Retinal pigment epithelial cell (primary cell): ENCODE measurements at regions not wholly inside any gene's neighbourhood (a gene's known extent, or its start where the extent isn't known, plus 50 kb on each side); places are given as distances from the start of the nearest gene placed in this dataset.

ENCODE experiments used
- DNase-seq: peaks from one replicate; pipeline ENCODE4 v3.0.0-alpha.2; 2010; ENCODE audit warnings: low read depth
- H3K4me3 ChIP-seq: 2 replicates; pipeline ENCODE4 v1.5.1; 2011; ENCODE audit warnings: mild to moderate bottlenecking, low read length, control low read depth, moderate library complexity
- TF ChIP-seq, protein P1 (sequence below): conservative IDR thresholded peaks from 2 replicates; pipeline ENCODE4 v1.5.1; 2011; ENCODE audit warnings: low read depth, low read length, control low read depth, inconsistent platforms

DNA sequence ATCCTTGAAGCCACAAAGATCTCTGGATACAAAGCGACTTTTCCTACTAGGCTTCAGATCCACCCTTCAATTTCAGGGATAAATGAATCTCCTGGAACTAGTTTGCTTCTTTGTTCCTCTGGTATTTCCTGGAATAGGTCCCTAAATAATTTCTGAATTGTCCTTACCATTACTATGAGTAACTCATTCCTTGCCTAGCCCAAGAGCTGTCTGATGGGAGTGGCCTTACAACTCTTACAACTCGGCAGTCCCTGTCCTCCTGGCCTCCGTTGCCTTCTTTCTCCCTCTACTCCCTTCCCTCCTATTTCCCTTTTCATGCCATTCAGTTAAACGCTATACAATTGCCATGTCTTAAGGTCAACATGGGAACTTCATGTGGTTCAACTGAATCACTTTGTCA is 98.2 kb upstream of the FHL2 start:
- DNase-seq: no peak
- TF ChIP-seq, protein P1, sequence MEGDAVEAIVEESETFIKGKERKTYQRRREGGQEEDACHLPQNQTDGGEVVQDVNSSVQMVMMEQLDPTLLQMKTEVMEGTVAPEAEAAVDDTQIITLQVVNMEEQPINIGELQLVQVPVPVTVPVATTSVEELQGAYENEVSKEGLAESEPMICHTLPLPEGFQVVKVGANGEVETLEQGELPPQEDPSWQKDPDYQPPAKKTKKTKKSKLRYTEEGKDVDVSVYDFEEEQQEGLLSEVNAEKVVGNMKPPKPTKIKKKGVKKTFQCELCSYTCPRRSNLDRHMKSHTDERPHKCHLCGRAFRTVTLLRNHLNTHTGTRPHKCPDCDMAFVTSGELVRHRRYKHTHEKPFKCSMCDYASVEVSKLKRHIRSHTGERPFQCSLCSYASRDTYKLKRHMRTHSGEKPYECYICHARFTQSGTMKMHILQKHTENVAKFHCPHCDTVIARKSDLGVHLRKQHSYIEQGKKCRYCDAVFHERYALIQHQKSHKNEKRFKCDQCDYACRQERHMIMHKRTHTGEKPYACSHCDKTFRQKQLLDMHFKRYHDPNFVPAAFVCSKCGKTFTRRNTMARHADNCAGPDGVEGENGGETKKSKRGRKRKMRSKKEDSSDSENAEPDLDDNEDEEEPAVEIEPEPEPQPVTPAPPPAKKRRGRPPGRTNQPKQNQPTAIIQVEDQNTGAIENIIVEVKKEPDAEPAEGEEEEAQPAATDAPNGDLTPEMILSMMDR: no peak
- H3K4me3 ChIP-seq: no peak overlapping the region

DNA sequence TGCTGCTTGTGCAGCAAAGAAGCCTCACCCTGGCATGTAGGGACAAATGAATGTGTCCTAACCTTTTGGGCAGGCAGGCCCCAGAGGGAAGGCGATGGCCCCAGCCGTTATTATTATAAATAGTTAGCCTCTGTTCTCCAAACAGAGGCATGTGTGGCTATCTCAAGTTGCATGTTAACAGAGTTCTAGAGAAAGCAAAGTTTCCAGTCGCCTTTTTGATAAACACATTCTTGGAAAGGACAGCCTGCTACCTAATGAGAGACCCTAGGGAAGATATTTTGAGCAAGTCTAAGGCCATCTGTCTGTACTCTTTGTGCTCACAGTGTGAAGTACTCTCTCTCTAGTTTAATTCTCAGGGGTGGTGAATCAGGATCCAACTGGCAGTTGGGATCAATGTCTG is 97.4 kb upstream of the FHL2 start:
- TF ChIP-seq, protein P1: no peak
- H3K4me3 ChIP-seq: no peak overlapping the region
- no peak for DNase-seq

DNA sequence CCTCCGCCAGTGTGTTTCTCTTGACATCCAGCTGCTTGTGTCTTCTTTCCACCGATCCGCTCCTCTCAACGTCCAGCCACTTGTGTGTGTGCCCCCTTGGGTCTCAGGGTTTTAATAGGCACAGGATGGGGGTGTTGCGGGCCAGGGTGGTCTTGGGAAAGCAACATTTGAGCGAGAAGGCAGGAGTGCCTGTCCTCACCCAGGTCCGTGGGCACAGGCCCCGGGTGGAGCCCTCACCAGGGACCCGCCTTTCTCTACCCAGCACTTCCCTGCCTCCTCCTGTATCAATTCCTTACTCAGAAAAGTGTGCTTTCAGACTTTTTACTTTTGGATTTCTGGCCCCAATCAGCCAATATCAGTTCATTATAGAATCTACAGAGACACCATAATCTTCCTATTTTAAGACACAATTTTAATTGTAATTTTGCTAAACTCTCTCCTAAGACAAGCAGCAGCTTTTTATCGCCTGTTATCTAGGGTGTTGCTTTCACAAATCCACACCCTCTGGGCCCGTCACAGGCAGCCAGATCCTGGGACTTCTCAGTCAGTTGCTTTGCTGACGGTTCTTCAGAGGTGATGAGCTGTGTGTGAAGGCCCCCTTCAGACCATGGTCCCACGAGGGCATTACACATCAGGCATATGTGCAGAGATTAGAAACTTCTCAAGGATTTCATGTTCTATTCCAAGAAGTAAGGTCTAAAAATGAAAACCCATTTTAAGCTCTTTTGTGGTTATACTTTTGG is 96.0 kb upstream of the FHL2 start:
- H3K4me3 ChIP-seq: no peak overlapping the region
- TF ChIP-seq, protein P1: no peak
- DNase-seq: no peak

DNA sequence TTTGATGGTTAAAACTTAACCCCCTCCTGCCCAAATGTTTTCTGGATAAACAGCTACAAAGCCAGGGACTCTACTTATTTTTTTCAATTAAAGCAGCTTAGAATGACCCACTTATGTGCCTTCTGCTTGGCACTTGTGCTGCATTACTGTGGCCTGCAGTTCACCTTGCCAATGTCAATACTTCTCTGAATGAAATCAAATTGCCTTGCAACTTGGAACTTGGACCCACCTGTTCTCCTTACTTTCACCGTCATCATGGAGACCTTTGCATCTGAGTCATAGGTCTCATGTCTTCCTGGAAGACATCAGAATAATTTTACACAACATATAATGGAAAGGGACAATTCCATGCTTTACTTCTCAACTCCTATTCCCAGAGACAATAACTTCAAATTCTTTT is 92.1 kb upstream of the FHL2 start:
- TF ChIP-seq, protein P1: no peak

DNA sequence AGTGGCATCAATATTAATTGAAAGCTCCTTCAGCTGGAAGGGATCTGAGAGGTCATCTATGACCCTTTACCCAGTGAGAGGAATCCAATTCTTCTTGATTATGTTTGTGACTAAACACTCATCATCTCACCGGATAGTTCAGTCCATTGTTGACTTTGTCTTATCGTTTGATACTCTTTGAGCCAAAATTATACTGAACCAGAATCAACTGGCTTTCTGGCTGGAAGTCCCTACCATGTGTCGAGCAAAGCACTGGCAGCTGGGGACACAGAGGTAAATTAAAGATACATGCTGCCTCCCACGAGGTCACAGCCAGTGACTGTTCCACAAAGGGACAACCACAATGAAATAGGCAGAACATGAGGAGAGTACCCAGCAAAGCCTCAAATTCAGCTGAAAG is 91.4 kb upstream of the FHL2 start:
- TF ChIP-seq, protein P1: no peak
- H3K4me3 ChIP-seq: no peak overlapping the region
- no peak for DNase-seq

More for the DNA sequence above, 92.1 kb upstream of the FHL2 start:
- no peak for DNase-seq
- no peak overlapping the region for H3K4me3 ChIP-seq

DNA sequence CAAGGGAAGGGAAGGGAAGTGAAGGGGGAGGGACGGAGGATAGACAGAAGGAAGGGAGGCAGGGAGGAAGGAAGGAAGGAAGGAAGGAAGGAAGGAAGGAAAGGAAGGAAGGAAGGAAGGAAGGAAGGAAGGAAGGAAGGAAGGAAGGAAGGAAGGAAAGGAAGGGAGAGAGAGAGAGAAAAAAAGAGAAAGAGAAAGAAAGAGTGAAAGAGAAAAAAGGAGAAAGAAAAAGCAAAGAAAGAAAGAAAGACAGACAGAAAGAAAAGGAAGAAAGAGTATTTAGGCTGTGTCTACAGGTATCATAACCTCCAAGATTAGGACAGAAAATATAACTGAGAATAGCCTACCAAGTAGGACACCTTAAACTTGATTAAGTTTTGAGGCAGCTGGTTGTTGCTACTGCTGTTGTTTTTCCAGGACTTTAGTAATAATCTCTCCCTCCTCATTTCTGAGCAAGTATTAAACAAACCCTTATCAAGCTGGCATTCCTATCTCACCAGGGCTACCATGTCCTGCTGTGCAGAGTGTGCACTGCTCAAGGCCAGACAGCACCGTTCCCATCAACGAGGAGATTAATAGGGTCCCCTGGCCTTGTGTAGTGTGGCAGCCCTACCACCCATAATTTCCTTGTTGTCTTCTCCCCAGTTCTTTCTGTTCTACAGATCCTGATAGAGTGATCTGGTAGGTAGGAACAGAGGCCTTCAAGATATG is 90.5 kb upstream of the FHL2 start:
- TF ChIP-seq, protein P1: no peak
- H3K4me3 ChIP-seq: no peak overlapping the region
- no peak for DNase-seq

DNA sequence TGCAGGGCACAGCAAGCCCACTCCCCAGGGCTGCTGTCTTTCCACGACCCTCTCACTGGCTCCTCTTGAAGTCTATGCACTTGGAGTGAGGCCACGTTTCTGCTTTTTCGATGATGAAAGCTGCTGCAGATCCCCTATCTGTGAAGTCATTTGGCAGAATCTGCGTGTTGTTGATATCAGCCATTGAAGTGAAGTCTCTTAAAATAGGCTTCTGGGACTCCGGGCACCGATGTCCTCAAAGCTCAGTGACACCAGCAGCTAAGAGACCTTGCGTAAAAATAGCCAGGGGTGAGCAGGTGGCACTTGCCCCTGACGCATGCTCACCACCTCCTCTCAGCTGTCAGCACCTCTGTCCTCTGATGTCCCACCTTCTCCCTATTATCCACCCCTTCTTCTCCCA is 89.4 kb upstream of the FHL2 start:
- TF ChIP-seq, protein P1: no peak
- H3K4me3 ChIP-seq: no peak overlapping the region
- no peak for DNase-seq
